ENCODE measurements at regions not wholly inside any gene's neighbourhood (a gene's known extent, or its start where the extent isn't known, plus 50 kb on each side); places are given as distances from the start of the nearest gene placed in this dataset.

GRCh38 chr2:207313947-207314346 lies 148.2 kb upstream of the KLF7 start:
- no peak overlapping the region for H3K23ac ChIP-seq (ENCODE audit: low read depth, low read length)
- no peak overlapping the region for H3K27ac ChIP-seq (ENCODE audit: insufficient read depth, low read length)
- no peak for TF ChIP-seq FOS (IDR thresholded peaks at IDR 0.05; ENCODE audit: low read depth, low read length)
- no peak for TF ChIP-seq RCOR1 (IDR thresholded peaks at IDR 0.05; ENCODE audit: insufficient replicate concordance, low read length)
- no peak for TF ChIP-seq POLR2A (IDR thresholded peaks at IDR 0.05; ENCODE audit: low read depth, low read length)
- TF ChIP-seq MAZ (IDR thresholded peaks at IDR 0.05; ENCODE audit: borderline replicate concordance, low read depth, low read length): no peak
- TF ChIP-seq, protein P1, sequence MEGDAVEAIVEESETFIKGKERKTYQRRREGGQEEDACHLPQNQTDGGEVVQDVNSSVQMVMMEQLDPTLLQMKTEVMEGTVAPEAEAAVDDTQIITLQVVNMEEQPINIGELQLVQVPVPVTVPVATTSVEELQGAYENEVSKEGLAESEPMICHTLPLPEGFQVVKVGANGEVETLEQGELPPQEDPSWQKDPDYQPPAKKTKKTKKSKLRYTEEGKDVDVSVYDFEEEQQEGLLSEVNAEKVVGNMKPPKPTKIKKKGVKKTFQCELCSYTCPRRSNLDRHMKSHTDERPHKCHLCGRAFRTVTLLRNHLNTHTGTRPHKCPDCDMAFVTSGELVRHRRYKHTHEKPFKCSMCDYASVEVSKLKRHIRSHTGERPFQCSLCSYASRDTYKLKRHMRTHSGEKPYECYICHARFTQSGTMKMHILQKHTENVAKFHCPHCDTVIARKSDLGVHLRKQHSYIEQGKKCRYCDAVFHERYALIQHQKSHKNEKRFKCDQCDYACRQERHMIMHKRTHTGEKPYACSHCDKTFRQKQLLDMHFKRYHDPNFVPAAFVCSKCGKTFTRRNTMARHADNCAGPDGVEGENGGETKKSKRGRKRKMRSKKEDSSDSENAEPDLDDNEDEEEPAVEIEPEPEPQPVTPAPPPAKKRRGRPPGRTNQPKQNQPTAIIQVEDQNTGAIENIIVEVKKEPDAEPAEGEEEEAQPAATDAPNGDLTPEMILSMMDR (conservative IDR thresholded peaks at IDR 0.05; ENCODE audit: low read depth, low read length): no peak
- TF ChIP-seq USF2 (IDR thresholded peaks at IDR 0.05; ENCODE audit: low read depth, low read length): no peak
- TF ChIP-seq CHD1 (IDR thresholded peaks at IDR 0.05; ENCODE audit: low read depth, low read length): no peak
- no peak for TF ChIP-seq NFE2L2 (IDR thresholded peaks at IDR 0.05; ENCODE audit: low read depth, low read length)
- TF ChIP-seq MAFK (IDR thresholded peaks at IDR 0.05; ENCODE audit: low read depth, low read length): peak; percentile 89
- no peak for ATAC-seq (ENCODE audit: low read depth)
- ChIA-PET CTCF (no interaction called here), POLR2A (ENCODE audit: unreplicated experiment) (no interaction called here)
- no peaks in the 10 kb centered on the region for H3K9me3 ChIP-seq (ENCODE audit: control insufficient read depth, insufficient read depth, low read length)
- H3K4me2 ChIP-seq (ENCODE audit: low read depth, low read length): no peak overlapping the region
- H3K56ac ChIP-seq (ENCODE audit: extremely low read depth, insufficient read depth, low read length): no peak overlapping the region
- no peak overlapping the region for H3K9ac ChIP-seq (ENCODE audit: low read depth, low read length)
- H3K18ac ChIP-seq (ENCODE audit: low read depth, low read length): no peak overlapping the region
- no peak overlapping the region for H3K14ac ChIP-seq (replicated peaks; ENCODE audit: low read depth, low read length)
- H4K5ac ChIP-seq (ENCODE audit: low read depth, low read length): no peak overlapping the region
- H4K8ac ChIP-seq (ENCODE audit: low read depth in 2 of 2, low read length in 2 of 2): no peak overlapping the region
- intact Hi-C loops (cut with micrococcal nuclease): loop anchor here (1.0 kb wide), 1 partner anchor 333 kb away; no protein-coding TSS in a partner anchor
- H3K36me3 ChIP-seq (ENCODE audit: control insufficient read depth, insufficient read depth, low read length): no peaks in the 10 kb centered on the region
- no peak overlapping the region for H3K4ac ChIP-seq (ENCODE audit: low read depth, low read length)
- H3K4me1 ChIP-seq (ENCODE audit: control insufficient read depth, insufficient read depth, low read length): peaks cover 14% of the 10 kb centered on the region
- no peak overlapping the region for H2AFZ ChIP-seq (replicated peaks; ENCODE audit: low read length, poor library complexity)
- in situ Hi-C loops (cut with MboI; ENCODE audit: low sequenced_read_pairs): no loop called here
- H3K79me1 ChIP-seq (ENCODE audit: low read depth in 1 of 2, low read length in 2 of 2): peaks cover 0 to 9% of the 10 kb centered on the region in 2 experiments; a peak in 2 of 4 replicates
- H2BK15ac ChIP-seq (ENCODE audit: low read depth, low read length): peak overlapping the region; percentile 23; the same call in 1 of the 3 replicates
- no peak overlapping the region for H3K4me3 ChIP-seq (ENCODE audit: insufficient read depth, low read depth, low read length)
- no TSS peak for BruUV-seq (replicated peaks)
- dilution Hi-C loops (cut with HindIII; ENCODE audit: low sequenced_read_pairs, unreplicated experiment): no loop called here
- no peak overlapping the region; the same call in 1 of the 2 replicates for H2BK20ac ChIP-seq (ENCODE audit: low read depth, low read length)
- peaks cover 13% of the 10 kb centered on the region for H3K9me1 ChIP-seq (ENCODE audit: insufficient read depth, low read length)
- DNase-seq: no peak
- H2AK5ac ChIP-seq (ENCODE audit: low read depth, low read length): no peak overlapping the region; the same call in 1 of the 2 replicates
- no peak overlapping the region for H2BK5ac ChIP-seq (ENCODE audit: low read depth, low read length, poor library complexity, severe bottlenecking)
- no peak overlapping the region for H2BK120ac ChIP-seq (ENCODE audit: low read depth, low read length)
- no peak overlapping the region for H4K91ac ChIP-seq (ENCODE audit: insufficient read depth, low read depth, low read length)
- no peaks in the 10 kb centered on the region for H4K20me1 ChIP-seq (ENCODE audit: insufficient read depth, low read length)
- no CpG with 5 or more reads among the region's 2 CpGs for WGBS, 2 experiments (ENCODE audit: extremely low coverage in 2 of 2, insufficient read length in 1 of 2)
- no peaks in the 10 kb centered on the region for H3K27me3 ChIP-seq (ENCODE audit: control insufficient read depth, insufficient read depth, low read length)
- H2AK9ac ChIP-seq (replicated peaks; ENCODE audit: low read depth, low read length, poor library complexity): no peak overlapping the region

Data from IMR-90 (cell line).